Gastrocnemius medialis (tissue), 4 donors: ENCODE measurements at regions not wholly inside any gene's neighbourhood (a gene's known extent, or its start where the extent isn't known, plus 50 kb on each side); places are given as distances from the start of the nearest gene placed in this dataset.

Experiments used
- CTCF ChIP-seq, 5 experiments: fragments of 450-650 bp in 3 of 5; fragments of 200-600 bp in 2 of 5; sonication (generic) in 2 of 5; IDR thresholded peaks in 4 of 5; conservative IDR thresholded peaks in 1 of 5; 1 replicate in 4 of 5; 2 replicates in 1 of 5; pipeline ENCODE4 v1.5.1; 2016 to 2019; ENCODE audit warnings: antibody characterized with exemption in 5 of 5, mild to moderate bottlenecking in 3 of 5, moderate library complexity in 3 of 5
- POLR2A ChIP-seq, 2 donors: fragments of 450-650 bp; IDR thresholded peaks; one replicate each; pipeline ENCODE4 v1.6.1; 2017; ENCODE audit warnings: antibody characterized with exemption in 2 of 2, mild to moderate bottlenecking in 2 of 2, moderate library complexity in 2 of 2

GRCh38 chr4:138501614-138502013 lies 259.5 kb upstream of the SLC7A11 start:
- TF ChIP-seq CTCF (IDR thresholded peaks at IDR 0.05 in 4 of 5, conservative IDR thresholded peaks at IDR 0.05 in 1 of 5): no peak
- no peak for TF ChIP-seq POLR2A (IDR thresholded peaks at IDR 0.05)
